SK-N-SH treated with all-trans-retinoic acid at 6 μM for 48 hours (cell line): ENCODE measurements at regions not wholly inside any gene's neighbourhood (a gene's known extent, or its start where the extent isn't known, plus 50 kb on each side); places are given as distances from the start of the nearest gene placed in this dataset.

Source experiments
- ARNTL ChIP-seq: fragments of 450-650 bp; formaldehyde crosslinking; IDR thresholded peaks from 2 replicates; pipeline ENCODE4 v1.5.0; 2020; ENCODE audit warnings: low read depth, mild to moderate bottlenecking, moderate library complexity, borderline replicate concordance
- OSR1 ChIP-seq: fragments of 250-450 bp; sonication (Bioruptor Pico); IDR thresholded peaks from 2 replicates; pipeline ENCODE4 v1.8.0; 2022; ENCODE audit warnings: moderate library complexity, mild to moderate bottlenecking, inconsistent platforms

GRCh38 chr12:97764700-97765099 is 302.1 kb downstream of the RMST start:
- TF ChIP-seq ARNTL (CRISPR knock-in tag) (no peak), OSR1 (CRISPR knock-in tag) (no peak)
